GM19463 (cell line): ENCODE measurements at regions not wholly inside any gene's neighbourhood (a gene's known extent, or its start where the extent isn't known, plus 50 kb on each side); places are given as distances from the start of the nearest gene placed in this dataset.
"Not testable (repeated sequence)": the region's sequence is repeated elsewhere in the genome, so short reads cannot be mapped to it uniquely, and the experiment has no call there.

Experiments used
- ATAC-seq: cut with Tn5 transposase; IDR thresholded peaks from one replicate; pipeline ENCODE4 v1.9.1; 2021; ENCODE audit warnings: mild to moderate bottlenecking, moderate library complexity; ENCODE audit not compliant: unreplicated experiment

DNA sequence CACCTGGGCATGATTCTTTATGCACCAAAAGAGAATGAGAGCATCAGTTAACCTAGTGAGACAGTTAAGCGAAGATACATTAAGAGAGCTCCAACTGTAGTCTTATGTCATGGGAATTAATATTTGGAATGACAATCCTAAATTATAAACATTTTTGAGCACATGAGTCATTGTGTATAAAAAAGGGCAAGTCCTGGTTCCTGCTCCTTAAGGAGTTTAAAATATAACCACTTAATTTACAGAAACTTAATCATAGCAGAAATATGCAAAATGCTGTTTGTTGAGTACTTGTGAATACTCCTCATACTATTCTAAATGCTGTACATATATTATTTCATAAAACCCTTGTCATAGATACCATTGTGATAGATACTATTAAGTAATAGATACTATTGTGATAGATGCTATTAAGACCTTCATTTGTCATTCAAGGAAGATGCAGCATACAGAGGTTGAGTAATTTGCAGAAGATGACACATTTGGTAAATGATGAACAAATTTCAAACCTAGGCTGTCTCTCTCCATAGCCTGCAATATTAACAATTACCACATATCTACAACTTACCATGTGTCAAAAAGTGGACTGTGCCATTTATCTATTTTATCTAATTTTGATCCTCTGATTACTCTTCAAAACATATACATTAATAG lies 301.0 kb downstream of the TBC1D4 start:
- ATAC-seq = no peak

DNA sequence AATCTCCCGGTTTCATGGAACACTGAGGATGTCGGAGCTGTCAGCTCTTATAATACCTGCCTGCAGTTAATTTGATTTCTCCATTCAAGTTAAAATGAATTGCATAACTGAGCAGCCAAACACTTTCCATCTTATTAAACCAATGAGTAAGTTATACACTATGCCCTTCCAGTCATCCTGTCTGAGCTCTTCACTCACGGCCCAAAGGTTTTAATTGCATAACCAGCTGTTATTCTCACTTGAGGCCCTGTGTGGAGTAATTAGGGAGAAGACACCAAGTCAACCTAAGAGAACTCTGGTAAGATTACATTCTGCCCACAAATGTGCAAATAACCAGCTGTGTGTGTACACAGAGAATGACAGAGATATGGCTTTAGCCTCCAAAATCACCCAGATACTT lies 303.5 kb downstream of the TBC1D4 start:
- ATAC-seq = no peak

DNA sequence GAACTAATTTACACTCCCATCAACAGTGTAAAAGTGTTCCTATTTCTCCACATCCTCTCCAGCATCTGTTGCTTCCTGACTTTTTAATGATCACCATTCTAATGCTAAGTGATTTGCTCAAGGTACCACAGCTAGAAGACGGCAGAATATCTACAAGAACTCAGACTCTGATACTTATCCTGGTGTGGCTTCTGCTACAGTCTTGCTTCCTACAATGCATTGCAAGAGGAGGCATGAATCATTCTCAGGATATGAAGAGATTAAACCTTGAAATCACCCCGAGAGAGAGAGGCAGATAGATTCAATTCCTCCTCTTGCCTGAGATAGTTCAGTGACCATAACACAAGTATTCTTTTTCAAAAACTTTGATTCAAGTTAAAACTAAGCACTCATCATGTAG lies 306.4 kb downstream of the TBC1D4 start:
- no peak for ATAC-seq

DNA sequence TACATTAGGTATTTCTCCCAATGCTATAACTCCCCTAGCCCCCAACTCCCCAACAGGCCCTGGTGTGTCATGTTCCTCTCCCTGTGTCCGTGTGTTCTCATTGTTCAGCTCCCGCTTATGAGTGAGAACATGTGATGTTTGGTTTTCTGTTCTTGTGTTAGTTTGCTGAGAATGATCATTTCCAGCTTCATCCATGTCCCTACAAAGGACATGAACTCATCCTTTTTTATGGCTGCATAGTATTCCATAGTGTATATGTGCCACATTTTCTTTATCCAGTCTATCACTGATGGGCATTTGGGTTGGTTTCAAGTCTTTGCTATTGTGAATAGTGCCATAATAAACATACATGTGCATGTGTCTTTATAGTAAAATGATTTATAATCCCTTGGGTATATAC lies 306.9 kb downstream of the TBC1D4 start:
- not testable (repeated sequence) for ATAC-seq

DNA sequence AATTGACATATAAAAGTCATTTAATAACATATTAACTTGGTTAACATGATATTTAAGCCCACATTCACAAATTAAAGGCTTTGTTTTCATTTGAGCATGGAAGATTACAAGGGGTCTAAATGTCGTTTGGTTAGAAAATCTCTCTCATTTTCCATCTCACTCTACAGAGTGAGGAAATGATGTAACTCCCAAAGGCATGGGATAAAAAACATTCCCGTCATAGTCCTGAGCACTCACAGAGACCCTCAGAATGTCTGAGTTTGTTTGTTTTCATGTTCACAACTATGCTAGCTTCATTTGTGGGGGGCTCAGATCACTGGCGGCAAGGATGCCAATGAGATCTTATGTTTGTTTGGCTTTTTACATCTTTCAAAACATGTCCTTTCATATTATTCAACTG lies 307.5 kb downstream of the TBC1D4 start:
- no peak for ATAC-seq

DNA sequence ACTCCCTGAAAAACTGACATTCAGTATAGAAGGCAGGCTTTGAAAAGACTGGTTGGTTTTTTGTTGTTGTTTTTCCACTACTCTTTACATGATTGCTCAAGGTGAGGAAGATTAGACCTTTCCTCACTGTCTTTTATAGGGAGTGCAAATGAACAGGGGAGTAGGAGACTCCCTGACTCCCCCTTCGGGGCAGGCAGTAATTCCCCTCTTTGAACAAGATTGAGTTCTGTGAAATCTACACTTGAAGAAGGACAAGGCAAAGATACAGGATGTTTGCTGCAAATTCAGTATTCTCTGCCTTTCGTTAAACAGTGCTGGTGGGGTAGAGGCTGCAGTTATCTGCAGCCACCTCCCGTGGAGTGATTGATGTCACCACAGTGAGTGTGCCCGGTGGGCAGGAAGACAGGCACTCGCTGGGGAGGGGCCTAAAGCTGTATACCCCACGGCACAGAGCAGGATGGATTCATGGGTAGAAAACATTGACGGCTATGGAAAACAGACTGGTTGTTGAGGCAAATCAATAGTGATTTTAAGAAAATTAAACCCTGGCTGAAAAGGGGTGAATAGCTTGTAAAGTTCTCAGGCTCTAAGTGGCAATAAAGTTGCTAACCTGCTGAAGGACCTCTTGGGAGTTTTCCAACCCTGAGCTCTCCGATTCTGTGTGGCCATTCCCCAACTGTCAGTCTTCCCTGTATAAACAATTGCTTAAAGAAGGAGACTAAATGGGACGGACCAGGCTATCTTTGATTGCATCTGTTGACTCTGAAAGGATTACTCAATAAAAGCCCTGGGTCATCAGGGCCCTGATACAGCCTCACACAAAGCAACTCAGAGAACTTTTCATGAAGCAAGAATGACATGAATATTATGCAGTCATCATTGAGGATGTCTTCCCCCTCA lies 308.3 kb downstream of the TBC1D4 start:
- no peak for ATAC-seq

DNA sequence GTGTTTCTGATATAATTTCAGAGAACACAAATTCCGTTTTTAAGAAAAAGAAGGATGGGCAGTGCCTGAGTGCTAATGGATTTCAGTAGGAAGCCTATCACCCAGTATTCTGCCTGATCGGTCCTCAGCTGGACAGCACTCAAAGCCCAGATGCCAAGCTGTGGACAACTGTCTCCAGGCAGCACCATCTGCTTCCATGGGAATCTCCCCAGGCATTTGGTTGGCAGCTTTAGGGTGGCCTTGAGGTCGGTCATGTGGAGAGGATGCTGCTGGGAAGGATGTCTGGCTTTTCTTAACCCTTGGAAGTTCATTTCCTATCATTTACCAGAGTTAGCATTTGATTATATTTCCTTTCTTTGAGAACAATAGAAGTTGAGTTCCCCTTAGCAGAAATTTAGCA lies 311.7 kb downstream of the TBC1D4 start:
- ATAC-seq = no peak

DNA sequence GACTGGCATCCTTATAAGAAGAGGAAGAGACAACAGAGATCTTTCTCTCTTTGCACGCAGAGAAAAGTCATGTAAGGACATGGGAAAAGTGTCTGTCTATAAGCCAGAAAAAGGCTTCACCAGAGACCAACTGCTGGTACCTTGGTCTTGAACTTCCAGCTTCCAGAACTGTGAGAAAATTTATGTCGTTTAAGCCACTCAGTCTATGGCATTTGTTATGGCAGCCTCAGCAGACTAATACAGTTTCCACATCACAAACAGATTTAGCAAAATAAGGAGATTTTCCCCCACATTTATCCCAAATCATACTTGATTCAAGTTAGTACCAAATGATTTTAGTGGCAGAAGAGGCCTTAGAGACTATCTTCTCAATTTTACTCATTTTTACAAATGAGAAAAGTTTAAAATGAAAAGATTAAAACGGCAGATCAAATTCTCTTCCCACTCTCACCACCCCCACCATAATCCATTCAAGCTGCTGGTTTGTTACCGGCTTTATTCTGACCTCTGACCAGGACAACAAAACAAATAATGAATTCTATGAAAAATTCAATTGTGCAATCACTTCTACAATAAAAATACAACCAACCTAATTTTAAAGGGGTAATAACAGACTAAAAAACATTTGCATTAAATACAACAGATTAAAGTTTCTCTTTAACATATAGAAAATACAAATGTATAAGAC lies 316.3 kb downstream of the TBC1D4 start:
- no peak for ATAC-seq

DNA sequence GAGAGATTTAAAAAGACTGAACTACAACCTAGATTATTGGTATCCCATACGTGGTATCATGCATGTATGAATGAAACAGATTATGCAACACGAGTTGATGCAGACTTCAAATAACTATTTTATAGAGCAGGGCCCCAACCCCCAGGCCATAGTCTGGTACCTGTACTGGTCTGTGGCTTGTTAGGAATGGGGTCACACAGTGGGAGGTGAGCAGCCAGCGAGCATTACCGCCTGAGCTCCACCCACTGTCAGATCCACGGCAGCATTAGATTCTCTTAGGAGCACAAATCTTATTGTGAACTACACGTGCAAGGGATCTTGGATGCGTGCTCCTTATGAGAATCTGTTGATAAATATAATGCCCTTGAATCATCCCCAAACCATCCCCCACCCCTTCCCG lies 320.2 kb downstream of the TBC1D4 start:
- ATAC-seq = no peak

DNA sequence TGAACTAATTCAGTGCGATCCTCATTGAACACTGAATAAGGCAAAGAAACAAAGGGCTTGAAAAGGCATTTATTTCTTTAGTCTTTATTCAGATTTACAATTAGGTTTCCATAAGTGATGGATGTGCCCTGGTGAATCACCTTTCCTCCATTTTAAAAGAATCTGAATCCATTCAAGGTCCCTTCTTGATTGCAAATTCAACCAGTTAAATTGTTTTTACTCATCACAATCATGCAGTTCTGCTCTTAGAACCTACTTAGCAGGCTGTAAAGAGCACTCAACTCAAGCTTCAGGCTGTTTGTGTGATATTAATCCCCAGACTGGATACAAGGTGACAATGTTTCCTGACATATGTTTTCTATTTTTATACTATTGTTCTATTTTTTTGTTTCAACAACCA lies 321.0 kb downstream of the TBC1D4 start:
- no peak for ATAC-seq

DNA sequence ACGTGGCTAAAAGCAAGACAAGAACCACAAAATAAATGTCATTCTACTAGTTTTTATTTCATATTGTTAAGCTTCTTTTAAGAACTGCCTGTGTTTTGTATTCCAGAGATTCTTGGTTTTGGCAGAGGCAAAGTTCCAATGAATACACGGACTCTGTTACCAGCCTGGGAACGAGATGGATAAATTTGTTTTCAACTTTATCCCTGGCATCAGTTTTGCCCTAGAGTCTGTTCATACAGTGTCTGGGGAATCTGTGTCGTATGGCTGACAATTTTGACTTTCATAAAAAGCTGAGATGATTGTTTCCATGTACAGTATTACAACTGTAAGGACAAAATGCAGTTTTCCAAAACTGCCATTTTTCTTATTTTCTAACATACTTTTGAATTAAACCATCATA lies 327.6 kb downstream of the TBC1D4 start:
- no peak for ATAC-seq

DNA sequence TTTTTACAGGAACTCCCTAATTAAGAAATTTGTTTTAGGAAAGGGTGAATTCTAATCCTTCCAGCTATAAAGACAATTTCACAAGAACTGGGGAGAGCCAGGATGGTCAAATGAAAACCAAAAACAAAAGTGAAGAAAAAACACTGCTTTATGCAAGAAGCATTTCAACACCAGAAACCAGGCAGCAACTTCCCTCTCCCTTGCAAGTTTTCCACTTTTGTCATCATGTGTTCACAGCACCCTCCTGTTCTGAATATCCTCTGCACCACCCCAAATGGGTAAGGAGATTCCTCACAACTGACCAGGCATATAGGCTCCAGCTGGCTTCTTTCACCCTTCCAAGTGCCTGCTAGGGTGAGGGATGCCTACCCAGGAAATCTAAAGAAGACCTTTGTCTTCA lies 328.1 kb downstream of the TBC1D4 start:
- ATAC-seq = no peak

DNA sequence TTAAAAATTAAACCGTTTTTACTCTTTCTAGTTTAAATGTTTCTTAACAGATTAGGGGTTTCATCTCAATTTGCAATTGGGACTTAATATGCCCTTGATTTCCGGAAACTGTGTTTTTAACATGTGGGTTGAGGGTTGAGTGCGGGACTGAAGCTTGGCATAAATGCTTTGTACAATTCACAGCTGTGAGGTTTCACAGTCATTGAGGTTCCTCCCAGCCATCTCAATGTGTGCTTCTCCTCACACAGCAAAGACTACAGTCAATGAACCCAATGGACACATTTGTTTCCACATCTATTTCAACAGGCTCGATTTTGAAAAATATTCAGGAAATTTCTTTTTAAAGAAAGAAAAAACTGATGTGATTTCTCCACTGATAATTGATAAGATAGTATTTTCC lies 328.6 kb downstream of the TBC1D4 start:
- ATAC-seq = no peak

DNA sequence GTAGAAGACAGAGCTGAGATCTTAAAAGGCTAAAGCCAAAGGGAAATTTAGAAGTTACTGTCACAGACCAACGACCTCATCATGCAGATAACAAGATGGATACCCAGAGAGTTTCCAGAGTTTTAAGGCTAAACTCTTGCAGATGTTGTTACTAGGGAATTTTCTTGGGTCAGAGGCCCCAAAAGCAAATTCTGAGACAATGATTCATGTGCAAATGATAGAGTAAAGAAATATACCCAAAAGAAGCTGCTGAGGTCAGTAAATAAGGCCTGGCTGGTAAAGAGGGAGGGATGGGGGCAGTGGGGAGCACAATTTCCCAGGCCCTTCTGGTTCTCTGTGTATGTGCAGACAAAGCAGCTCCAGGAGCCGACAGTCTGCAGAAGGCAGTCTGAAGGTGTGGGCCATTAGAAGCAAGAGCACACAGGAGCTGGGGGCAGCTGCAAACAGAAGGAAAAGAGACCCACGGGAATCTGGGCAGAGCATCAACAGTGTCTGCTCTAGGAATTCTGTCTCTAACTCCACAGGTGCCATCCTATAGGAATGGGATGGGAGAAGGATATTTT lies 330.8 kb downstream of the TBC1D4 start:
- ATAC-seq = no peak

DNA sequence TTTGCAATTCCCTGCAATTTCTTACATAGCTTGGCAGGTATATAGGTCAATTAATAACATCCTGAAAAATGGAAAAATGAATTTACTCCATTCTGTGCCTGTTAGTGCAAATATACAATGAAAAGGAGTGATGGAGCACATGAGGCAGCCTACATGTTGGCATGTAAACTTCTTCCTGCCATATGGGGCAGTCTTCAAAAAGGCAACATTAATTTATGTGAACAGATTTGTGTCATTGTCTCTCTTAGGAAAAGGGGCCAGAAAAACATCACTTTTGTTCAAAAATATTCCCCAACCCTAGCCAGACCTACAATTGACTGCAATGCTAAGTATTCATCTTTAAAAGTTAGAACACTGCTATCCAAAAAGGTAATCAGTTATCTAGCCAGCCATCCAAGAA lies 332.2 kb downstream of the TBC1D4 start:
- no peak for ATAC-seq

DNA sequence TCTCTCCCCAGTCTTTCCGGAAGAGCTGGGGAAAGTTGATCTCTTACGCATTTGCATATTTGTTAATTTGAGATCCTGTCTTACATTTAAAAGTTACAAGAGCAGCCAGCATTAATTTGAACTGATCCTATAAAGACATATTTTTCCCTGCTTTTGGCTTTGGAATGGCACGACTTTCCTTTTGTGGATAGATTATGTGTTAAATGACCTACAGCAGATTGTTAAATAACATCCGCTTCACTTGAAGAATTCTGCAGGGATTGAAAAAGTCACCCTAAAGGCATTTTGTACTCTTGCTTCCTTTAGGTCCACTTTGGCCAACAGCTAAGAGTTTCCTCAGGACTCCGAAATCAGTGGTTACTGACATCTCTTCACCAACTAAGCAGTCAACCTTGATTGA lies 334.0 kb downstream of the TBC1D4 start:
- no peak for ATAC-seq

DNA sequence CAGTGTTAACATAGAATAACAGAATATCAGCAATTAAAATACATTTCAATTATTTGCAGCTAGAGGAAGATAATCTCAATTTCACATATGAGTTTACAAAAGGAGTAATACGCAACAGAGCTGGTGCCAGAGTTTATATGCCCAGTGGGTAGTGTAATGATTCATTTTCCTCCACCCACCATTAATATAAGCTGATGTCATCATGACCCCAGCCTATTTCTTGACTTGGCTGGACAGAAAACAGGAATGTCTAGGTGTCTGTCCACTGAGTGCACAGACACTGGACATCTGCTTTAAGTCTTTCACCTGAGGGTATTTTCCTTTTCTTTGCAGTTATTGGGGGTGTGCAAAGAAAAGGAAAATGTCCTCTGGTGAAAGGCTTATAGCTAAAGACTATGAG lies 335.5 kb downstream of the TBC1D4 start:
- no peak for ATAC-seq

DNA sequence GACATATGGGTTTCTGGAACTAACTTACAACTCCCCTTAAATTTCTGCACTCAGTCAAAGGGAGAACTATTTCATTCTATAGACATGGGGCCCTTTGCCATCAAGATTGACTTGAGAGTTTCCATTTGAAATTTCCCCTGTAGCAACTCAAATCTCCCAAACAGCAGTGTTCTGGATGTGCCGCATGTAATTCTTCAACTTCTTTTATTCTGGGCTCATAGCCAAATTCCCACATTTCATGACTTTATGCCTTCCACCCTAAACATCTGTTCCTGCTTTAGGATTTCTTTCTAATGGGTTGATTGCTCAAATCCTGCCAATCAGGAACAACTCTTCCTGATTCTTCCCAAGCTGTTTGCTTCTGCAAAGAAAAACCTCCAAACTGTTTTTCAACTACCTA lies 336.0 kb downstream of the TBC1D4 start:
- ATAC-seq = no peak

DNA sequence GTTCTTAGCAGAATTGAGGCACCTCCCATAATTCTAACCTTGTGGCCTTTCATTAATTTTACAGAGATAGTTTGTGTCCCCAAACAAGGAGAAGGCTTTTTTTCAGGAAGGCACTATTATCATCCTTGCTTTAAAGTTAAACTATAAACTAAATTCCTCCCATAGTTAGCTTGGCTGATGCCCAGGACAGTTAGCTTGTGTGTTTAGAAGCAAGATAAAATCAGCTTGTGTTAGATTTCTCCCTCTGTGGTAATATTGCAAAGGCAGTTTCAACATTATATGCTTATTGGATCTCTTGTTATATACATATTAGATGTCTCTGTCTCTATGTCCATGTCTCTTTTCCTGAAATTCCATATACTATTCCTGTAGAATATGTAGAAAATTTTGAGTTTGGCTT lies 342.7 kb downstream of the TBC1D4 start:
- ATAC-seq = no peak

DNA sequence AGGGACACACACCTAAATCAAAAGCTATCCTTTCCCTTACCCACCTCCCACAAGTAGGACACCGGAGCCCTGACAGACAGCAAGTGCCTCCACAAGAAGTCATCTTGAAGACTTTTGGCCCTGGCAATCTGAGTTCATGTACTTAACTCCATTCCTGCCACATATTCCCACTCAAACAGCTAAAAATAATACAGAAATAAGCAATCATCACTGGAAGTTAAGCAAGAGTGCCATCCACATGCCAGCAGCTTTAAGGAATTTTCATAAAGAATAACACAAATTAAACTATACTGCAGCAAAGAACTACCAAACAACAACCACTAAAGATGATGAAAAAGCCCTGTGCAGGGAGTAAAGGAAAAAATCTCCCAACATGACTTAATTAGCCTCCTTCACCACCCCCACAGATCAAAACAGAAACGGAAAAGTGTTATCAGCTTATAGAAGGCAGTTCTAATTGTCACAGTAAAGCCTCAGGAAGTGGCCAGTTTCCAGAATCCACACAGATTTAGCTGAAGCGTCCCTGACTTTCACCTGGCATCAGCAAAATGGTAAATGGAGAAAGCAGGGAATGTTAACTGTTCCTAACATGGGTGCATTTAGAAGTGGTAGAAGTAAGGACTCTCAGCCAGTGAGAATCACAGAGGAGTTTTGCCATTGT lies 343.9 kb downstream of the TBC1D4 start:
- no peak for ATAC-seq

DNA sequence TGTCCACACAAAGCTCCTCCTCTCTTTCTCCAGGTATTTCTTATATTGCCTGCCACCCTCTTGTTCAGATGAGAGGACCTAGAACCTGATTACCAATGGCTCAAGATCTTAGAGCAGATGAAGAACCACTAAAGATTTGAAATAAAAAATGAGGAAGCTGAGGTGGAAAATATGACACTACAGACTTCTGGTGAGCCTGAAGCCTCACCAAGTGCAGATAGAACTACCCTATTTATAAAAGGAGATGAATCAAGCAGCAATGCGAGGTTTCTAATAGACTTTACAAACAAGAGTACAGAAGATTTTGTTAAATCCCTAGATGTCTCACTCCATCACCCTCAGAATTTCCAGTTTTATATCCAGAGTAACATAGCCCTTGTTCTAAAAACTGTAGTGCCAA lies 345.8 kb downstream of the TBC1D4 start:
- no peak for ATAC-seq
